ENCODE measurements at regions not wholly inside any gene's neighbourhood (a gene's known extent, or its start where the extent isn't known, plus 50 kb on each side); places are given as distances from the start of the nearest gene placed in this dataset.

GRCh38 chr14:49972823-49973222 is 79.9 kb downstream of the ARF6 start:
- TF ChIP-seq, protein P1, sequence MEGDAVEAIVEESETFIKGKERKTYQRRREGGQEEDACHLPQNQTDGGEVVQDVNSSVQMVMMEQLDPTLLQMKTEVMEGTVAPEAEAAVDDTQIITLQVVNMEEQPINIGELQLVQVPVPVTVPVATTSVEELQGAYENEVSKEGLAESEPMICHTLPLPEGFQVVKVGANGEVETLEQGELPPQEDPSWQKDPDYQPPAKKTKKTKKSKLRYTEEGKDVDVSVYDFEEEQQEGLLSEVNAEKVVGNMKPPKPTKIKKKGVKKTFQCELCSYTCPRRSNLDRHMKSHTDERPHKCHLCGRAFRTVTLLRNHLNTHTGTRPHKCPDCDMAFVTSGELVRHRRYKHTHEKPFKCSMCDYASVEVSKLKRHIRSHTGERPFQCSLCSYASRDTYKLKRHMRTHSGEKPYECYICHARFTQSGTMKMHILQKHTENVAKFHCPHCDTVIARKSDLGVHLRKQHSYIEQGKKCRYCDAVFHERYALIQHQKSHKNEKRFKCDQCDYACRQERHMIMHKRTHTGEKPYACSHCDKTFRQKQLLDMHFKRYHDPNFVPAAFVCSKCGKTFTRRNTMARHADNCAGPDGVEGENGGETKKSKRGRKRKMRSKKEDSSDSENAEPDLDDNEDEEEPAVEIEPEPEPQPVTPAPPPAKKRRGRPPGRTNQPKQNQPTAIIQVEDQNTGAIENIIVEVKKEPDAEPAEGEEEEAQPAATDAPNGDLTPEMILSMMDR (IDR thresholded peaks at IDR 0.05), result no peak
- no peak for TF ChIP-seq POLR2A (IDR thresholded peaks at IDR 0.05)

Measured in heart left ventricle (tissue), 13 donors.